ENCODE measurements at regions not wholly inside any gene's neighbourhood (a gene's known extent, or its start where the extent isn't known, plus 50 kb on each side); places are given as distances from the start of the nearest gene placed in this dataset.

DNA sequence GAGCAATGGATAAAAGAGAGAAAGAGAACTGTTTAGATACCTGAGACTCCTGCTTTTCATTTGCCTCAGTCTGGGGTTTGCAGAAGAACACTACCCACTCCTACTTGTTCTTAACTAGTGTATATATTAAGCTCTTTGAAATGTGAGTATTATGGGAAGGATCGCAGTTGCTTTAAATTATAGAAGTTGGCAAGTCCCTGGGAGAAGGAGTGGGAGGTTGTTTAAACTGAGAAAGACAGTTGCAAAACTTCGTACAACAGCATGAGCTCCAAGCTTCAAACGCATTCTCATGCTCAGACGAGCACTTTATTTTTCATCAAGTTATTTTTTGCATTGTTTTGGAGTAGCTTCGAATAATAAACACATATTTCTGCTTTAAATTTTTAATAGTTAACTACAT, 88.1 kb upstream of the C1QTNF7 start:
- peak in 1 of 2 donors; percentile 55 for DNase-seq
- intact Hi-C loops (cut with DNase I; ENCODE audit: low total_unique reads): no loop called here
- Histone ChIP-seq H3K27ac (peak overlapping the region in 3 of 5 donors; percentile 40 to 73 (median 41)), H3K27me3 (peaks cover 0 to 4% (median 0%) of the 10 kb centered on the region in 3 donors), H3K36me3 (no peaks in the 10 kb centered on the region), H3K4me3 (peak overlapping the region; percentile 4 to 38 (median 28)), H3K9me3 (no peaks in the 10 kb centered on the region), H3K4me1 (peaks cover 0 to 48% (median 7%) of the 10 kb centered on the region in 4 donors)
- TF ChIP-seq POLR2A (IDR thresholded peaks at IDR 0.05): no peak
- WGBS, 5 donors: 61 to 71% (median 68%) methylated on average over 5 of the region's 5 CpGs

DNA sequence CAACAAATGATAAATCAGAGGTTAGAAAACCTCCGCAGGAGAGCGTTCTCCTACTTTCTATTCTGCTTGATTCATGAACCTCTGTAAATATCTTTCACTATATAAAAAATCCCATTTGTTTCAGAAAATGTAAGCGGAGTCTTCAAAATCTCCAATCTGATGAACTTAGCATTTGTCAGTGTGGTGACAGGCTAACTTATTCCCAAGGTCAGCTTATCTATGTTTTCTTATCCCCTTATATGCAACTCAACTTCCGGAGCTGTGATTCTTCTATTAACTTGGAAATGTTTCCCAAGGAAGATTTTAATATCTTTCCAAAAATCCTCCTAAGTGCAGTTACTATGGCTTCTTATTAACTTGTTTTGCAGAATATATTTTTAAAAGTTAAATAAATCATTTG, 87.5 kb upstream of the C1QTNF7 start:
- Histone ChIP-seq H3K9me3 (no peaks in the 10 kb centered on the region), H3K27me3 (peaks cover 0 to 4% (median 0%) of the 10 kb centered on the region in 3 donors), H3K36me3 (no peaks in the 10 kb centered on the region), H3K4me3 (peak overlapping the region; percentile 4 to 38 (median 28)), H3K4me1 (peaks cover 0 to 44% (median 9%) of the 10 kb centered on the region in 4 donors), H3K27ac (peak overlapping the region in 4 of 5 donors; percentile 32 to 73 (median 40))
- intact Hi-C loops (cut with DNase I; ENCODE audit: low total_unique reads): no loop called here
- 50 to 67% (median 62%) methylated on average over 4 of the region's 4 CpGs for whole genome bisulfite sequencing, 5 donors
- no peak for TF ChIP-seq POLR2AphosphoS5 (IDR thresholded peaks at IDR 0.05)
- TF ChIP-seq, protein P1, sequence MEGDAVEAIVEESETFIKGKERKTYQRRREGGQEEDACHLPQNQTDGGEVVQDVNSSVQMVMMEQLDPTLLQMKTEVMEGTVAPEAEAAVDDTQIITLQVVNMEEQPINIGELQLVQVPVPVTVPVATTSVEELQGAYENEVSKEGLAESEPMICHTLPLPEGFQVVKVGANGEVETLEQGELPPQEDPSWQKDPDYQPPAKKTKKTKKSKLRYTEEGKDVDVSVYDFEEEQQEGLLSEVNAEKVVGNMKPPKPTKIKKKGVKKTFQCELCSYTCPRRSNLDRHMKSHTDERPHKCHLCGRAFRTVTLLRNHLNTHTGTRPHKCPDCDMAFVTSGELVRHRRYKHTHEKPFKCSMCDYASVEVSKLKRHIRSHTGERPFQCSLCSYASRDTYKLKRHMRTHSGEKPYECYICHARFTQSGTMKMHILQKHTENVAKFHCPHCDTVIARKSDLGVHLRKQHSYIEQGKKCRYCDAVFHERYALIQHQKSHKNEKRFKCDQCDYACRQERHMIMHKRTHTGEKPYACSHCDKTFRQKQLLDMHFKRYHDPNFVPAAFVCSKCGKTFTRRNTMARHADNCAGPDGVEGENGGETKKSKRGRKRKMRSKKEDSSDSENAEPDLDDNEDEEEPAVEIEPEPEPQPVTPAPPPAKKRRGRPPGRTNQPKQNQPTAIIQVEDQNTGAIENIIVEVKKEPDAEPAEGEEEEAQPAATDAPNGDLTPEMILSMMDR (IDR thresholded peaks at IDR 0.05): no peak
- TF ChIP-seq EP300 (IDR thresholded peaks at IDR 0.05): no peak
- no peak for TF ChIP-seq POLR2A (IDR thresholded peaks at IDR 0.05)
- no peak for DNase-seq

DNA sequence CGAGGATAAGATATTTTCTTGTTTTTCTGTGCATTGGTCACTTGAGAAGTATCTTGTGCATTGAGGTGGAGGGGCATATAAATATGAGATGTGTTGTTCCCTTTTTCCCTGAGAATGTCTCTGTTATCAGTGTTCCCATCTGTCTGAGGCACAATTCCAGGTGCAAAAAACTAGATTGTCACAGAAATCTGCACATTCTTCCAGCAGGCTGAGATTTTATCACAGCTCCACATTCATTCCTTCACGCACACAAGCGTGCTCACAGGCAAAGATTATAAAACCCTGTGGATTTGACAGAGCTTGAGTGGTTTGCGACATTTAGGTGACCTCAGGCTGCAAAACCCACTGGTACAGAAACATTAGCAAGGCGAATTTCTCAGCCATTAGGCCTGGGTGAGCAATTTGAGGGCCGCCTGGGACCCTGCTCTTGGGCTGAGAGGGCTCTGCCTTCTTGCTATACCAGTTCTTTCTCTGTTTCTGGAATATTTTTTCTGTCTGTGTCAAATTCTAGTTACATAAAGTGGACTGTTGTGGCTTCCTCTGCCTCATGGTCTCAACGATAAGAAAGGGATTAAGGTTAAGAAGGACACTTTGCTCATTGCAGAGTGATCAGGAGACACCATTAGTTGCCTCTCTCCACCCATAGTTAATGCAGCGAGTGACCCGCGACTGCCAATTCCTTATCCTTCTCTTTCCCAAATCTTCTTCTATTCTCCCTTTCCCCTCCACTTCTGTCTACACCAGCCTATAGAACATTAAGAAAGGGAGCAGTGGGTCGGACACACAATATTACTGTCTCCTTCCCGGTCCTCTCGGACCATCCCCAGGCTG, 86.7 kb upstream of the C1QTNF7 start:
- H3K27me3 ChIP-seq: peaks cover 0 to 4% (median 0%) of the 10 kb centered on the region in 3 donors
- H3K36me3 ChIP-seq: no peaks in the 10 kb centered on the region
- no peaks in the 10 kb centered on the region for H3K9me3 ChIP-seq
- 70 to 78% (median 71%) methylated on average over 13 of the region's 13 CpGs for WGBS, 5 donors
- no peak for DNase-seq
- H3K4me3 ChIP-seq: peak overlapping the region; percentile 10 to 38 (median 28)
- H3K27ac ChIP-seq: peak overlapping the region in 4 of 5 donors; percentile 32 to 73 (median 44)
- intact Hi-C loops (cut with DNase I; ENCODE audit: low total_unique reads): no loop called here
- H3K4me1 ChIP-seq: peaks cover 0 to 39% (median 9%) of the 10 kb centered on the region in 4 donors
- TF ChIP-seq EP300 (IDR thresholded peaks at IDR 0.05) (no peak), POLR2A (IDR thresholded peaks at IDR 0.05) (no peak)

DNA sequence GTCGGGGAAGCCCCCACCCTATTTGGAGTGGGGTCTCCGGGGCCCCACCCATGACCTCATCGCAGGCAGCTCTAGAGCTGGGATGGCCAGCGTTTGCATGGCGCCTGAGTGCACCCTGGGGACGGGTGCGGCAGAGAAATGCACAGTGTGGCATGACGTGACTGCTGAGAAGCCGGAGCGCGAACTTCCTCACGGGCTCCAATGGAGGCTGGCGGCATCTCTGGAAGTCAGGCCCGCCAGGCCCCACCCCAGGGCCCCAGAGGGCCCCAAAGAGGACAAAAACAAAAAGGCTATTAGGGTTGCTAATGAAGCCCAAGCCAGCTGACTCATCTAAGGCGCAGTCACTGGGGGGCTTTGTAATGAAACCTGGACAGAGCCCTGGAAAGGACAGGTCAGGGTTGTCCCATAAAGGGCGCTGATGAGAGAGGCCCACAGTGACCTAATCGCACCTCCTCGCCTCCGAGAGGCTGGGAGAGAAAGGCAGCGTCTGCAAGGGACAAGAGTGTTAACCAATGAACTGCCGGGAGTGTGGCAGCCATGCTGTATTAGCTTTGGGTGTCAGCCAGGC, 86.0 kb upstream of the C1QTNF7 start:
- H3K27me3 ChIP-seq: peaks cover 0 to 4% (median 0%) of the 10 kb centered on the region in 3 donors
- H3K4me3 ChIP-seq: peak overlapping the region; percentile 2 to 38 (median 28)
- H3K4me1 ChIP-seq: peaks cover 0 to 32% (median 9%) of the 10 kb centered on the region in 4 donors
- DNase-seq: no peak
- TF ChIP-seq, protein P1 (IDR thresholded peaks at IDR 0.05): no peak
- no peak for TF ChIP-seq POLR2AphosphoS5 (IDR thresholded peaks at IDR 0.05)
- TF ChIP-seq POLR2A (IDR thresholded peaks at IDR 0.05): no peak
- TF ChIP-seq EP300 (IDR thresholded peaks at IDR 0.05): no peak
- no peaks in the 10 kb centered on the region for H3K36me3 ChIP-seq
- H3K9me3 ChIP-seq: no peaks in the 10 kb centered on the region
- peak overlapping the region in 4 of 5 donors; percentile 32 to 73 (median 44) for H3K27ac ChIP-seq
- intact Hi-C loops (cut with DNase I; ENCODE audit: low total_unique reads): no loop called here
- WGBS, 5 donors: 83 to 91% (median 85%) methylated on average over 19 to 21 of the region's 21 CpGs

DNA sequence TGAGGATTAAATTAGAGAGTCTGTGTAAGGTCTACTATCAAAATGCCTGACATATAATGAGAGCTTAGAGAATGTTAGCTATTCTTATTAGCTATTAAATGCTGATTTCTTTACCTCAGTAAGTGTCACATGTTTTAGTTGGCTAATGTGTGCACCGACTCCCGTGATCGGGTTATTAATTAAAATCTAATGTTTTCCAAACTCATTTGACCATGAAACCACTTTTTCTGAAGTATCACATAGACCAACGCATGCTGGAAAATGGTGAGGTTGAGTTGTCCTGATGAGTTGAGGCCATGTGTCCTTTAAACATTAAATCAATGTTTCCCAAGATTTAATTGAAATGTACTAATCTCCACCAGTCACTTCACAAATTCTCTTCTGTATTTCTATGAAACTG, 84.8 kb upstream of the C1QTNF7 start:
- DNase-seq: no peak
- WGBS, 5 donors: 84 to 92% (median 89%) methylated on average over 4 of the region's 4 CpGs
- Histone ChIP-seq H3K27me3 (peaks cover 0 to 4% (median 0%) of the 10 kb centered on the region in 3 donors), H3K4me1 (peaks cover 0 to 29% (median 9%) of the 10 kb centered on the region in 4 donors), H3K4me3 (no peak overlapping the region), H3K36me3 (no peaks in the 10 kb centered on the region), H3K27ac (peak overlapping the region in 2 of 5 donors; percentile 55 to 73), H3K9me3 (no peaks in the 10 kb centered on the region)
- no peak for TF ChIP-seq POLR2AphosphoS5 (IDR thresholded peaks at IDR 0.05)
- TF ChIP-seq POLR2A (IDR thresholded peaks at IDR 0.05): no peak
- no peak for TF ChIP-seq EP300 (IDR thresholded peaks at IDR 0.05)
- intact Hi-C loops (cut with DNase I; ENCODE audit: low total_unique reads): no loop called here
